ENCODE measurements at regions not wholly inside any gene's neighbourhood (a gene's known extent, or its start where the extent isn't known, plus 50 kb on each side); places are given as distances from the start of the nearest gene placed in this dataset.

DNA sequence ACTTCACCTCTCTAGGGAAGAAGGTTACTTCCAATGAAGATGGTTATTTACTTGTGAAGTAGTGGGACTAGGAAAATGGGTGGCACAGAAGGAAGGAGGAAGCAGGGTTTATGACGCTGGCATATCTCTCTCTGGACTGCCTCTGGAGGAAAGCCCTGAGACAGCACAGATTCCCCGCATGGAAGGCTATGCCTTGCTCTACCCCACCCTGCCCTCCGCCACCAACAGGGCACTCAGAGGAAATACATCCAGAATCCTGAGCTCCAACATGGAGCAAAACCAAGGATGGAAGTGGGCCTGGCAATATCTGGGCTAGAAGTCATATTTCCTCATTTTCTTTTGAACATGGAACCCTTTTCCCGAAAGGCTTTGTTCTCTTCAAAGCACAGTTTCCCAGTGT, 346.9 kb downstream of the ZSWIM6 start:
- H3K36me3 ChIP-seq (ENCODE audit: control insufficient read depth in 3 of 3, insufficient read depth in 2 of 3, low read depth in 1 of 3, low read length in 3 of 3), result no peaks in the 10 kb centered on the region
- no peak for FAIRE-seq
- H3K9me3 ChIP-seq (ENCODE audit: control insufficient read depth in 2 of 2, insufficient read depth in 1 of 2, low read depth in 1 of 2, low read length in 1 of 2), result no peaks in the 10 kb centered on the region
- no peaks in the 10 kb centered on the region for H3K27me3 ChIP-seq (ENCODE audit: control insufficient read depth in 3 of 3, insufficient read depth in 3 of 3, low read length in 3 of 3)
- 65 to 73% (median 70%) methylated on average over 4 of the region's 4 CpGs for WGBS, 3 donors
- H3K4me3 ChIP-seq (ENCODE audit: low read depth in 1 of 3, low read length in 3 of 3), result no peak overlapping the region
- no peak overlapping the region for H3K27ac ChIP-seq (ENCODE audit: low read depth in 1 of 3, low read length in 2 of 3)
- no peak for DNase-seq
- peaks cover 0 to 24% (median 0%) of the 10 kb centered on the region in 3 donors for H3K4me1 ChIP-seq (ENCODE audit: control insufficient read depth in 3 of 3, insufficient read depth in 2 of 3, low read depth in 1 of 3, low read length in 2 of 3)

DNA sequence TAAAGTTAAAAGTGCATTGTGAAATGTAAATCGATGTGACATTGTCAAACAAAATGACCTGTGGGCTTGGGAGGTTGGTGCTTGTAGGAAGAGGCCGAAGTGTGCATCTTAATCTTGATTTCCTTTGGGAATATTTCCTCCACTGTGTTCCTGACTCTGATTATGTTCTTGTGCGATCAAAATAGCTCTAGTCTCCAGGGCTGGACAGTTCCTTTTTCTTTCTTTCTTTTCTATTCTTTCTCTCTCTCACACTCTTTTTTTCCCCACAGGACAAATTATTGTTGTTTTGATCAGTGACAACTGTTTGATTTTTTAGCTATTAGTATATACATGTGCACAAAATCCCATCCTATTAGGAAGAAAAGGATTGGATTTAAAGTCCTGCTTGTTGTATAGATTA, 347.5 kb downstream of the ZSWIM6 start:
- Histone ChIP-seq H3K4me1 (ENCODE audit: control insufficient read depth in 3 of 3, insufficient read depth in 2 of 3, low read depth in 1 of 3, low read length in 2 of 3) (peaks cover 0 to 18% (median 0%) of the 10 kb centered on the region in 3 donors), H3K27me3 (ENCODE audit: control insufficient read depth in 3 of 3, insufficient read depth in 3 of 3, low read length in 3 of 3) (no peaks in the 10 kb centered on the region), H3K4me3 (ENCODE audit: low read depth in 1 of 3, low read length in 3 of 3) (no peak overlapping the region), H3K27ac (ENCODE audit: low read depth in 1 of 3, low read length in 2 of 3) (no peak overlapping the region), H3K9me3 (ENCODE audit: control insufficient read depth in 2 of 2, insufficient read depth in 1 of 2, low read depth in 1 of 2, low read length in 1 of 2) (no peaks in the 10 kb centered on the region), H3K36me3 (ENCODE audit: control insufficient read depth in 3 of 3, insufficient read depth in 2 of 3, low read depth in 1 of 3, low read length in 3 of 3) (no peaks in the 10 kb centered on the region)
- FAIRE-seq, result no peak
- 71 to 86% (median 72%) methylated on average over 3 of the region's 3 CpGs for WGBS, 3 donors
- DNase-seq, result no peak

- H3K27me3 ChIP-seq (ENCODE audit: control insufficient read depth in 3 of 3, insufficient read depth in 3 of 3, low read length in 3 of 3), result no peaks in the 10 kb centered on the region
- H3K36me3 ChIP-seq (ENCODE audit: control insufficient read depth in 3 of 3, insufficient read depth in 2 of 3, low read depth in 1 of 3, low read length in 3 of 3), result no peaks in the 10 kb centered on the region
- no peak for FAIRE-seq
- no peak for DNase-seq
- no peak overlapping the region for H3K4me3 ChIP-seq (ENCODE audit: low read depth in 1 of 3, low read length in 3 of 3)
- H3K9me3 ChIP-seq (ENCODE audit: control insufficient read depth in 2 of 2, insufficient read depth in 1 of 2, low read depth in 1 of 2, low read length in 1 of 2), result no peaks in the 10 kb centered on the region
- H3K27ac ChIP-seq (ENCODE audit: low read depth in 1 of 3, low read length in 2 of 3), result no peak overlapping the region
- peaks cover 0 to 11% (median 0%) of the 10 kb centered on the region in 3 donors for H3K4me1 ChIP-seq (ENCODE audit: control insufficient read depth in 3 of 3, insufficient read depth in 2 of 3, low read depth in 1 of 3, low read length in 2 of 3)
- 19 to 62% (median 37%) methylated on average over 2 of the region's 2 CpGs for WGBS, 3 donors
These were observed 348.2 kb downstream of the ZSWIM6 start for GRCh38 chr5:61680247-61680646.

- no peaks in the 10 kb centered on the region for H3K9me3 ChIP-seq (ENCODE audit: control insufficient read depth in 2 of 2, insufficient read depth in 1 of 2, low read depth in 1 of 2, low read length in 1 of 2)
- H3K4me1 ChIP-seq (ENCODE audit: control insufficient read depth in 3 of 3, insufficient read depth in 2 of 3, low read depth in 1 of 3, low read length in 2 of 3), result peaks cover 0 to 7% (median 2%) of the 10 kb centered on the region in 3 donors
- H3K27ac ChIP-seq (ENCODE audit: low read depth in 1 of 3, low read length in 2 of 3), result no peak overlapping the region
- H3K27me3 ChIP-seq (ENCODE audit: control insufficient read depth in 3 of 3, insufficient read depth in 3 of 3, low read length in 3 of 3), result no peaks in the 10 kb centered on the region
- FAIRE-seq (no peak), DNase-seq (no peak)
- H3K36me3 ChIP-seq (ENCODE audit: control insufficient read depth in 3 of 3, insufficient read depth in 2 of 3, low read depth in 1 of 3, low read length in 3 of 3), result no peaks in the 10 kb centered on the region
- WGBS, 3 donors, result 59 to 78% (median 71%) methylated on average over 5 of the region's 5 CpGs
- H3K4me3 ChIP-seq (ENCODE audit: low read depth in 1 of 3, low read length in 3 of 3), result no peak overlapping the region
These were observed 351.1 kb downstream of the ZSWIM6 start for GRCh38 chr5:61683148-61683547.

GRCh38 chr5:61683926-61684325, 351.9 kb downstream of the ZSWIM6 start:
- no peaks in the 10 kb centered on the region for H3K9me3 ChIP-seq (ENCODE audit: control insufficient read depth in 2 of 2, insufficient read depth in 1 of 2, low read depth in 1 of 2, low read length in 1 of 2)
- WGBS, 3 donors, result 73 to 100% (median 87%) methylated on average over 2 of the region's 2 CpGs
- H3K36me3 ChIP-seq (ENCODE audit: control insufficient read depth in 3 of 3, insufficient read depth in 2 of 3, low read depth in 1 of 3, low read length in 3 of 3), result no peaks in the 10 kb centered on the region
- no peak overlapping the region for H3K4me3 ChIP-seq (ENCODE audit: low read depth in 1 of 3, low read length in 3 of 3)
- no peaks in the 10 kb centered on the region for H3K27me3 ChIP-seq (ENCODE audit: control insufficient read depth in 3 of 3, insufficient read depth in 3 of 3, low read length in 3 of 3)
- FAIRE-seq (no peak), DNase-seq (no peak)
- peaks cover 0 to 7% (median 2%) of the 10 kb centered on the region in 3 donors for H3K4me1 ChIP-seq (ENCODE audit: control insufficient read depth in 3 of 3, insufficient read depth in 2 of 3, low read depth in 1 of 3, low read length in 2 of 3)
- no peak overlapping the region for H3K27ac ChIP-seq (ENCODE audit: low read depth in 1 of 3, low read length in 2 of 3)

GRCh38 chr5:61686491-61687257, 354.6 kb downstream of the ZSWIM6 start:
- Histone ChIP-seq H3K27me3 (ENCODE audit: control insufficient read depth in 3 of 3, insufficient read depth in 3 of 3, low read length in 3 of 3) (no peaks in the 10 kb centered on the region), H3K9me3 (ENCODE audit: control insufficient read depth in 2 of 2, insufficient read depth in 1 of 2, low read depth in 1 of 2, low read length in 1 of 2) (no peaks in the 10 kb centered on the region), H3K36me3 (ENCODE audit: control insufficient read depth in 3 of 3, insufficient read depth in 2 of 3, low read depth in 1 of 3, low read length in 3 of 3) (no peaks in the 10 kb centered on the region), H3K27ac (ENCODE audit: low read depth in 1 of 3, low read length in 2 of 3) (no peak overlapping the region), H3K4me1 (ENCODE audit: control insufficient read depth in 3 of 3, insufficient read depth in 2 of 3, low read depth in 1 of 3, low read length in 2 of 3) (peaks cover 0 to 2% (median 2%) of the 10 kb centered on the region in 3 donors), H3K4me3 (ENCODE audit: low read depth in 1 of 3, low read length in 3 of 3) (no peak overlapping the region)
- DNase-seq (peak; percentile 33 to 62), FAIRE-seq (no peak)
- WGBS, 3 donors, result 15 to 32% (median 21%) methylated on average over 5 of the region's 5 CpGs

GRCh38 chr5:61687371-61687770, 355.3 kb downstream of the ZSWIM6 start:
- Histone ChIP-seq H3K36me3 (ENCODE audit: control insufficient read depth in 3 of 3, insufficient read depth in 2 of 3, low read depth in 1 of 3, low read length in 3 of 3) (no peaks in the 10 kb centered on the region), H3K27me3 (ENCODE audit: control insufficient read depth in 3 of 3, insufficient read depth in 3 of 3, low read length in 3 of 3) (no peaks in the 10 kb centered on the region)
- no peak for FAIRE-seq

GRCh38 chr5:61689153-61689846, 357.2 kb downstream of the ZSWIM6 start:
- FAIRE-seq, result no peak

More at GRCh38 chr5:61687371-61687770, 355.3 kb downstream of the ZSWIM6 start:
- WGBS, 3 donors, result 42 to 53% (median 49%) methylated on average over 5 of the region's 5 CpGs
- no peak overlapping the region for H3K27ac ChIP-seq (ENCODE audit: low read depth in 1 of 3, low read length in 2 of 3)
- H3K4me1 ChIP-seq (ENCODE audit: control insufficient read depth in 3 of 3, insufficient read depth in 2 of 3, low read depth in 1 of 3, low read length in 2 of 3), result peaks cover 0 to 2% (median 2%) of the 10 kb centered on the region in 3 donors
- no peaks in the 10 kb centered on the region for H3K9me3 ChIP-seq (ENCODE audit: control insufficient read depth in 2 of 2, insufficient read depth in 1 of 2, low read depth in 1 of 2, low read length in 1 of 2)
- no peak for DNase-seq
- H3K4me3 ChIP-seq (ENCODE audit: low read depth in 1 of 3, low read length in 3 of 3), result no peak overlapping the region

More at GRCh38 chr5:61689153-61689846, 357.2 kb downstream of the ZSWIM6 start:
- Histone ChIP-seq H3K36me3 (ENCODE audit: control insufficient read depth in 3 of 3, insufficient read depth in 2 of 3, low read depth in 1 of 3, low read length in 3 of 3) (no peaks in the 10 kb centered on the region), H3K9me3 (ENCODE audit: control insufficient read depth in 2 of 2, insufficient read depth in 1 of 2, low read depth in 1 of 2, low read length in 1 of 2) (no peaks in the 10 kb centered on the region), H3K4me3 (ENCODE audit: low read depth in 1 of 3, low read length in 3 of 3) (no peak overlapping the region), H3K27ac (ENCODE audit: low read depth in 1 of 3, low read length in 2 of 3) (no peak overlapping the region), H3K27me3 (ENCODE audit: control insufficient read depth in 3 of 3, insufficient read depth in 3 of 3, low read length in 3 of 3) (no peaks in the 10 kb centered on the region), H3K4me1 (ENCODE audit: control insufficient read depth in 3 of 3, insufficient read depth in 2 of 3, low read depth in 1 of 3, low read length in 2 of 3) (peaks cover 0 to 2% (median 0%) of the 10 kb centered on the region in 3 donors)
- DNase-seq, result no peak
- WGBS, 3 donors, result 64 to 76% (median 68%) methylated on average over 3 of the region's 3 CpGs

Data from small intestine (tissue), 7 donors.